Astrocyte of the cerebellum (primary cell): ENCODE measurements at regions not wholly inside any gene's neighbourhood (a gene's known extent, or its start where the extent isn't known, plus 50 kb on each side); places are given as distances from the start of the nearest gene placed in this dataset.
"Not testable (repeated sequence)": the region's sequence is repeated elsewhere in the genome, so short reads cannot be mapped to it uniquely, and the experiment has no call there.

ENCODE experiments used
- DNase-seq: peaks from one replicate; pipeline ENCODE4 v3.0.0-alpha.2; 2011; ENCODE audit warnings: low read depth
- H3K4me3 ChIP-seq: 2 replicates; pipeline ENCODE4 v1.5.1; 2011; ENCODE audit warnings: mild to moderate bottlenecking, low read depth, low read length, moderate library complexity
- CTCF ChIP-seq: IDR thresholded peaks from 2 replicates; pipeline ENCODE4 v1.5.1; 2012; ENCODE audit warnings: low read length, low read depth, moderate library complexity, mild to moderate bottlenecking; ENCODE audit errors: missing control alignments
- in situ Hi-C: cut with HindIII; loops from 2 replicates; pipeline ENCODE4 v1.10.0; 2017; ENCODE audit warnings: low sequenced_read_pairs

- DNase-seq: no peak
- H3K4me3 ChIP-seq: no peak overlapping the region
- no peak for TF ChIP-seq CTCF
- in situ Hi-C loops: no loop called here
Measured at GRCh38 chr3:6667354-6667753, 193.6 kb upstream of the GRM7 start.

- no peak for TF ChIP-seq CTCF
- DNase-seq: no peak
- in situ Hi-C loops: no loop called here
- no peak overlapping the region for H3K4me3 ChIP-seq
Measured at GRCh38 chr3:6671363-6671762, 189.6 kb upstream of the GRM7 start.

GRCh38 chr3:6679510-6679909 is 181.4 kb upstream of the GRM7 start:
- DNase-seq: no peak
- no peak for TF ChIP-seq CTCF
- in situ Hi-C loops: no loop called here
- H3K4me3 ChIP-seq: no peak overlapping the region

- DNase-seq: no peak
- in situ Hi-C loops: no loop called here
- TF ChIP-seq CTCF: no peak
- H3K4me3 ChIP-seq: no peak overlapping the region
Measured at GRCh38 chr3:6680119-6680806, 180.7 kb upstream of the GRM7 start.

GRCh38 chr3:6697285-6697684 is 163.6 kb upstream of the GRM7 start:
- in situ Hi-C loops: no loop called here
- no peak overlapping the region for H3K4me3 ChIP-seq
- TF ChIP-seq CTCF: no peak
- no peak for DNase-seq

GRCh38 chr3:6697722-6698121 is 163.2 kb upstream of the GRM7 start:
- no peak for DNase-seq
- no peak for TF ChIP-seq CTCF
- in situ Hi-C loops: no loop called here
- H3K4me3 ChIP-seq: no peak overlapping the region

GRCh38 chr3:6704817-6705216 is 156.1 kb upstream of the GRM7 start:
- in situ Hi-C loops, DNase-seq, H3K4me3 ChIP-seq: not testable (repeated sequence)
